ENCODE measurements at regions not wholly inside any gene's neighbourhood (a gene's known extent, or its start where the extent isn't known, plus 50 kb on each side); places are given as distances from the start of the nearest gene placed in this dataset.
"Not testable (repeated sequence)": the region's sequence is repeated elsewhere in the genome, so short reads cannot be mapped to it uniquely, and the experiment has no call there.

DNA sequence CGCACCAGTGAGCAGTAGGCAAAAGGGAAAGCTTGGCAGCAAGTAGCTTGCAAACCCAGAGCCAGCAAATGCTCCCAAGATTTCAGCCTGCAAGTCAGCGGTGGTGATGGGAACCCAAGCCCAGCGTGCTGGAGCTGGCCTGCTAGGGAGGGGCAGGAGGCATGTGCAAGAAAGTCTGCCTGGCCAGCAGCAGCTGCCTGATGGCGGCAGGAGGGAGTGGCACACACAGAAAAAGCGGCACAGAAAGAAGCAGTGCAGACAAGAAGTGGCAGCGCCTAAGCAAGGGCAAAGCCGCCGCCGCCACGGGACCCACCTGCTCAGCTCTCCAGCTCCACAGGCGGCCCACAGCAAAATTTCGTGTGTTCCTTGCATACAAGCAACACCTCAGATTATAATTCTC lies 1206.5 kb upstream of the PABPC4L start:
- no peaks in the 10 kb centered on the region for H3K27me3 ChIP-seq (ENCODE audit: insufficient read depth, low read length, poor library complexity)
- H3K4me1 ChIP-seq (ENCODE audit: control insufficient read depth, low read depth, low read length): no peaks in the 10 kb centered on the region
- no peaks in the 10 kb centered on the region for H3K79me1 ChIP-seq (ENCODE audit: low read length)
- no peak for DNase-seq
- no CpG with 5 or more reads among the region's 12 CpGs for WGBS (ENCODE audit: extremely low coverage, insufficient coverage, low lambda C conversion rate)
- no peaks in the 10 kb centered on the region for H3K36me3 ChIP-seq (ENCODE audit: control insufficient read depth, insufficient read depth, low read length)
- H3K4me2 ChIP-seq (ENCODE audit: low read length): no peak overlapping the region
- no peak overlapping the region for H3K27ac ChIP-seq (ENCODE audit: low read depth, low read length)
- H3K9ac ChIP-seq (ENCODE audit: low read length): no peak overlapping the region
- no peak overlapping the region for H3K18ac ChIP-seq (ENCODE audit: low read length)
- no peak overlapping the region for H4K5ac ChIP-seq (ENCODE audit: low read length)
- H3K56ac ChIP-seq (ENCODE audit: low read length): no peak overlapping the region
- no peaks in the 10 kb centered on the region for H3K79me2 ChIP-seq (ENCODE audit: control insufficient read depth, insufficient read depth, low read length)
- no peak overlapping the region for H3K23ac ChIP-seq (ENCODE audit: low read length)
- no peak overlapping the region for H2BK15ac ChIP-seq (replicated peaks; ENCODE audit: low read depth)
- no peak overlapping the region for H2BK120ac ChIP-seq (ENCODE audit: low read depth, low read length)
- no peak overlapping the region for H3K4me3 ChIP-seq (ENCODE audit: low read length)
- no peak overlapping the region for H4K8ac ChIP-seq (ENCODE audit: low read depth, low read length)
- H2AK5ac ChIP-seq (ENCODE audit: low read length): no peak overlapping the region
- H3K4ac ChIP-seq (ENCODE audit: low read depth, low read length): no peak overlapping the region
- no peak overlapping the region for H2BK5ac ChIP-seq (ENCODE audit: low read length)

DNA sequence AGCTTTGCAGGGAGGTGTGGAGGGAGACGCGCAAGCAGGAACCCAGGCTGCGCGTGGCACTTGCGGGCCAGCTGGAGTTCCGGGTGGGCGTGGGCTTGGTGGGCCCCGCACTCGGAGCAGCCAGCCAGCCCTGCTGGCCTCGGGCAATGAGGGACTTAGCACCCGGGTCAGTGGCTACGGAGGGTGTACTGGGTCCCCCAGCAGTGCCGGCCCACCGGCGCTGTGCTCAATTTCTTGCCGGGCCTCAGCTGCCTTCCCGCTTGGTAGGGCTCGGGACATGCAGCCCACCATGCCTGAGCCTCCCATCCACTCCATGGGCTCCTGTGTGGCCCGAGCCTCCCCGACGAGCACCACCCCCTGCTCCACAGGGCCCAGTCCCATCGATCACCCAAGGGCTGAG lies 1205.0 kb upstream of the PABPC4L start:
- not testable (repeated sequence) for H3K4me1 ChIP-seq (ENCODE audit: control insufficient read depth, low read depth, low read length); H3K9ac ChIP-seq (ENCODE audit: low read length); H3K36me3 ChIP-seq (ENCODE audit: control insufficient read depth, insufficient read depth, low read length); H3K4ac ChIP-seq (ENCODE audit: low read depth, low read length); H3K18ac ChIP-seq (ENCODE audit: low read length); H2BK15ac ChIP-seq (replicated peaks; ENCODE audit: low read depth); H3K27ac ChIP-seq (ENCODE audit: low read depth, low read length); H2BK120ac ChIP-seq (ENCODE audit: low read depth, low read length); H3K79me2 ChIP-seq (ENCODE audit: control insufficient read depth, insufficient read depth, low read length); H3K4me2 ChIP-seq (ENCODE audit: low read length); DNase-seq; H4K8ac ChIP-seq (ENCODE audit: low read depth, low read length); H2AK5ac ChIP-seq (ENCODE audit: low read length); H4K5ac ChIP-seq (ENCODE audit: low read length); H3K27me3 ChIP-seq (ENCODE audit: insufficient read depth, low read length, poor library complexity); H3K4me3 ChIP-seq (ENCODE audit: low read length); H3K79me1 ChIP-seq (ENCODE audit: low read length); H3K56ac ChIP-seq (ENCODE audit: low read length); H3K23ac ChIP-seq (ENCODE audit: low read length); H2BK5ac ChIP-seq (ENCODE audit: low read length)
- no CpG with 5 or more reads among the region's 22 CpGs for WGBS (ENCODE audit: extremely low coverage, insufficient coverage, low lambda C conversion rate)

DNA sequence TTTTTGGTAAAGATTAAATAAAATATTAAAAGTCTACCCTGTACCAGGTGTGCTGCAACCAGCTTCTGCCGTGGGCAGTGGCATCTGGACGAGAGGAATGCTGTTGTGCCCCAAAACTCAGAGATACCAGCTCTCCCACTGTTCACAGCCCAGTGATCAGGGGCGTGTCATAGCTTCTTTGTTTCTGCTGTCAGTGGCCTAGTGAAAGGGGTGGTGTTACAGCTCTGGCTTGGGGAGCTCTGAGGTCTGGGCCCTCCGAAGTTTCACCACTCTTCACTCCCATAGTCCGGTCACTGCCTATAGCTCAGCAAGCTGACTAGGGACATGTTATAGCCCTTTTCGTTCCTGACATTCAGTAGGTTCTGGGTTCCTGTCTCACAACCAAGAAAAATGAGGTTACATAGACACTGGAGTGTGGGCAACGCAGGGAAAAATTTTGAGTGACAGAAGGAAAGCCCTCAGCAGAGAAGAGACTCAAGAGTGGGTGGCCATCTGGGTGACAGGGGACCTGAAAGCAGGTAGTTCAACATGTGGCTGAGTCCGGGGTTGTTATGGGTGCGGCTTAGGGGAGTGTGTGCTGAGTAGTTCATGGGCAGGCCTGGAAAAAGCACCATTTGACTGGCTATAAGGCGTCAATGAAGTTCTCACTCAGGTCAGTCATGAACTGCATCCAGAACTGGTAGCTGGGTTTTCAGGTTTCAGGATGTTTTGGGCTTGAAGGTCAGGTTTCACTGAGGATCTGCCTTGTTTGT lies 1184.4 kb upstream of the PABPC4L start:
- no peak for DNase-seq
- WGBS (ENCODE audit: extremely low coverage, insufficient coverage, low lambda C conversion rate): no CpG with 5 or more reads among the region's 10 CpGs
- H2BK120ac ChIP-seq (ENCODE audit: low read depth, low read length): no peak overlapping the region

DNA sequence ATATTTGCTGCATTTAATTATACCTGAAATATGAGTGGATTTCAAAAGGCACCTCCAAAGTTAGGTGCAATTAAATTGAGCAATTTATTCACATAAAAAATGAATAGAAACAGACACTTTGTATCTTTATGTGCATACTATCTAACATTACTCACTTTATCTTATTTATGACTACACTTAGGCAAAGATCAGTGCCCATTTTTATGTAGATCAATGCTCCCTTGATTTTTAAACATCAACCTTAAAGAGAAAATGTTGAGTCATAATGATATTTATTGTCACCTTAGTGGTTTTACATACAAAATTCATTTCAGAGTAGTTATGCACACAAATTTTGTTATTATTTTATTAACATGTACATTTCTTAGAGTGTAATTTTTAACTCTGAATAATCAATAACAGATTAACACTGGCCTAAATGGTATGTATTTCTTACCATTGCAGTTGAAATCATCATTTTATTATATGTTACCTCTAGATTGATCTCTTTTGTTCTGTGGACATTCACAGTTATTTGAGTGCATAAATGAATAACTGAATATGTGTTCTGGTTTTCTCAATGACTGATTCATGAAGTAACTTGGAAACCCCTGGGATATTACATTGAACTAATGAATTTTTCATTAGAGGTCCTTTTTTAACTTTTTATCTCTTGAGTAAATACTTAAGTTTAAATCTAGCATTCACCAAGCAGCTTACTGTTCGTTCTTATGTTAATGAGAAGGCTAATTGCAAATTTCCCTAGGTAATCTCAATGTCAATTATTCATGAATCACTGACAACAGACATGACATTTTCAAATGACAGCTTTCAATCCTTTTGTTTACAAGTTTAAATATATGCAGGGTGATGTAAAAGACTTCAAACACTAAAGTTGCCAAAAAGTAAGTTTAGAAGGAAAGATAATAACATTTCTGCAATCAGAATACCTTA lies 1182.0 kb upstream of the PABPC4L start:
- no CpG with 5 or more reads among the region's 1 CpG for WGBS (ENCODE audit: extremely low coverage, insufficient coverage, low lambda C conversion rate)
- Histone ChIP-seq H3K18ac (ENCODE audit: low read length) (no peak overlapping the region), H3K4ac (ENCODE audit: low read depth, low read length) (no peak overlapping the region), H3K27ac (ENCODE audit: low read depth, low read length) (no peak overlapping the region), H2BK120ac (ENCODE audit: low read depth, low read length) (no peak overlapping the region), H3K4me3 (ENCODE audit: low read length) (no peak overlapping the region), H2BK5ac (ENCODE audit: low read length) (no peak overlapping the region), H3K4me2 (ENCODE audit: low read length) (no peak overlapping the region), H3K79me1 (ENCODE audit: low read length) (no peaks in the 10 kb centered on the region), H3K79me2 (ENCODE audit: control insufficient read depth, insufficient read depth, low read length) (no peaks in the 10 kb centered on the region), H3K36me3 (ENCODE audit: control insufficient read depth, insufficient read depth, low read length) (no peaks in the 10 kb centered on the region), H4K8ac (ENCODE audit: low read depth, low read length) (no peak overlapping the region), H4K5ac (ENCODE audit: low read length) (no peak overlapping the region), H2BK15ac (replicated peaks; ENCODE audit: low read depth) (no peak overlapping the region), H3K23ac (ENCODE audit: low read length) (no peak overlapping the region), H3K9ac (ENCODE audit: low read length) (no peak overlapping the region), H3K4me1 (ENCODE audit: control insufficient read depth, low read depth, low read length) (no peaks in the 10 kb centered on the region), H2AK5ac (ENCODE audit: low read length) (no peak overlapping the region), H3K27me3 (ENCODE audit: insufficient read depth, low read length, poor library complexity) (no peaks in the 10 kb centered on the region), H3K56ac (ENCODE audit: low read length) (no peak overlapping the region)
- no peak for DNase-seq

More for the DNA sequence above, 1184.4 kb upstream of the PABPC4L start:
- H3K27me3 ChIP-seq (ENCODE audit: insufficient read depth, low read length, poor library complexity): no peaks in the 10 kb centered on the region
- H3K4ac ChIP-seq (ENCODE audit: low read depth, low read length): no peak overlapping the region
- H3K23ac ChIP-seq (ENCODE audit: low read length): no peak overlapping the region
- H3K4me2 ChIP-seq (ENCODE audit: low read length): no peak overlapping the region
- no peak overlapping the region for H3K27ac ChIP-seq (ENCODE audit: low read depth, low read length)
- no peak overlapping the region for H3K18ac ChIP-seq (ENCODE audit: low read length)
- H4K5ac ChIP-seq (ENCODE audit: low read length): no peak overlapping the region
- no peaks in the 10 kb centered on the region for H3K4me1 ChIP-seq (ENCODE audit: control insufficient read depth, low read depth, low read length)
- no peak overlapping the region for H2BK15ac ChIP-seq (replicated peaks; ENCODE audit: low read depth)
- H2BK5ac ChIP-seq (ENCODE audit: low read length): no peak overlapping the region
- H3K36me3 ChIP-seq (ENCODE audit: control insufficient read depth, insufficient read depth, low read length): no peaks in the 10 kb centered on the region
- H4K8ac ChIP-seq (ENCODE audit: low read depth, low read length): no peak overlapping the region
- no peak overlapping the region for H2AK5ac ChIP-seq (ENCODE audit: low read length)
- H3K4me3 ChIP-seq (ENCODE audit: low read length): no peak overlapping the region
- H3K79me2 ChIP-seq (ENCODE audit: control insufficient read depth, insufficient read depth, low read length): no peaks in the 10 kb centered on the region
- no peak overlapping the region for H3K56ac ChIP-seq (ENCODE audit: low read length)
- H3K79me1 ChIP-seq (ENCODE audit: low read length): no peaks in the 10 kb centered on the region
- no peak overlapping the region for H3K9ac ChIP-seq (ENCODE audit: low read length)

DNA sequence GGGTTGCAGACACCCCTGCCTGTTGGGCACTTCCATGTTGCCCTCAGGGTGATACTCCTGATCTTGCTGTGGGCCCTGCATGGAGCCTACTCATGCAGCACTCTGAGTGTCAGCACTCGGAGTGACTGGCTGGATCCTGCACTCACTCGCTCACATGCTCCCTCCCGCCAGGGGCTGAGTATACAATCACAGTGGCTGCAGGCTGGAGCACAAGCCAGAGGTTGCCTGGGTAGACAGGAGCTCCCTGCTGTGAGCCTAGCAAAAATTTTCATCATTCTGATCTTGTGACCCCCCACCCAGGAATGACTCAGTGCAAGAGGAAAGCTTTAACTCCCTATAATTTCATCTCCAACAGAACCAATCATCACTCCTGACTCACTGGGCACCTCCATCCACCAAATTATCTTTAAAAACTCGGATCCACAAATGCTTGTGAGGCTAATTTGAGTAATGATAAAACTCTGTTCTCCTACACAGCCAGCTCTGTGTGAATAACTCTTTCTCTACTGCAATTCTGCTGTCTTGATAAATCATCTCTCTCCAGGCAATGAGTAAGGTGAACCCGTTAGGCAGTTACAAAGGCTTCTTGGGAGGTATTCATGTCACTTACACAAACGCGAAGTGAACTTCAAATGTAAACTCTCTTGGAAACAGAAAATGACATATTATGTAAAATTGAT lies 1180.8 kb upstream of the PABPC4L start:
- WGBS (ENCODE audit: extremely low coverage, insufficient coverage, low lambda C conversion rate): no CpG with 5 or more reads among the region's 7 CpGs
- H2AK5ac ChIP-seq (ENCODE audit: low read length): no peak overlapping the region
- no peak overlapping the region for H3K4me3 ChIP-seq (ENCODE audit: low read length)
- no peaks in the 10 kb centered on the region for H3K27me3 ChIP-seq (ENCODE audit: insufficient read depth, low read length, poor library complexity)
- H3K18ac ChIP-seq (ENCODE audit: low read length): no peak overlapping the region
- H3K9ac ChIP-seq (ENCODE audit: low read length): no peak overlapping the region
- H3K4me1 ChIP-seq (ENCODE audit: control insufficient read depth, low read depth, low read length): no peaks in the 10 kb centered on the region
- no peaks in the 10 kb centered on the region for H3K79me1 ChIP-seq (ENCODE audit: low read length)
- H3K27ac ChIP-seq (ENCODE audit: low read depth, low read length): no peak overlapping the region
- no peak overlapping the region for H2BK5ac ChIP-seq (ENCODE audit: low read length)
- H3K4me2 ChIP-seq (ENCODE audit: low read length): no peak overlapping the region
- H3K4ac ChIP-seq (ENCODE audit: low read depth, low read length): no peak overlapping the region
- no peaks in the 10 kb centered on the region for H3K79me2 ChIP-seq (ENCODE audit: control insufficient read depth, insufficient read depth, low read length)
- H2BK120ac ChIP-seq (ENCODE audit: low read depth, low read length): no peak overlapping the region
- no peaks in the 10 kb centered on the region for H3K36me3 ChIP-seq (ENCODE audit: control insufficient read depth, insufficient read depth, low read length)
- H4K8ac ChIP-seq (ENCODE audit: low read depth, low read length): no peak overlapping the region
- H2BK15ac ChIP-seq (replicated peaks; ENCODE audit: low read depth): no peak overlapping the region
- H3K56ac ChIP-seq (ENCODE audit: low read length): no peak overlapping the region
- H3K23ac ChIP-seq (ENCODE audit: low read length): no peak overlapping the region
- H4K5ac ChIP-seq (ENCODE audit: low read length): no peak overlapping the region
- peak; percentile 9 for DNase-seq
